ENCODE measurements at regions not wholly inside any gene's neighbourhood (a gene's known extent, or its start where the extent isn't known, plus 50 kb on each side); places are given as distances from the start of the nearest gene placed in this dataset.

DNA sequence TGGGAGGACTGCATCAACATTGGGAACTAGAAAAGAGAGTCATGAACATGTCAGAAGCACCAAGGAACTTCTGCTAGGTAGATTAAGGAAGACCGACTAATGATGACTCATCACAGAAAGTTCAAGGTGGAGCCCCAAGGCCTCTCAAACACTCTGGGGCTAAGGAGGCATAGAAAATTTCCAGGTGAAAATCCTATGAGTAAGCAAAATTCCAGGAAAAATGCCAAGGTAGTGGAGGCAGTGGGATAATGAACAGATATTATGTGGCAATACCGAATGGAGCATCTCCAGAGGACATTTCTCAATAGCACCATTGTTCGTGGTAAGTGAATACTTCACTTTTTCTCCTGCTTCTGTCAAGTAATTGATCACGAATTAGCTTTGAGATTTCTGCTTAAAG lies 336.5 kb downstream of the MZT1 start:
- no peak overlapping the region for H3K9ac ChIP-seq
- no peak overlapping the region for H3K4me3 ChIP-seq (ENCODE audit: low read depth in 2 of 2, low read length in 1 of 2)
- no peaks in the 10 kb centered on the region for H3K9me2 ChIP-seq
- DNase-seq = no peak
- no peaks in the 10 kb centered on the region for H3F3A ChIP-seq (replicated peaks; ENCODE audit: insufficient read depth)
- 76% methylated on average over 4 of the region's 4 CpGs for WGBS (ENCODE audit: low lambda C conversion rate)
- H3K9me3 ChIP-seq = no peaks in the 10 kb centered on the region
- CTCF ChIA-PET = no interaction called here
- no peaks in the 10 kb centered on the region for H3K79me2 ChIP-seq (ENCODE audit: insufficient read depth)
- H4K20me1 ChIP-seq (ENCODE audit: insufficient read depth) = no peaks in the 10 kb centered on the region
- no peaks in the 10 kb centered on the region for H3K36me3 ChIP-seq (replicated peaks in 1 of 2; ENCODE audit: control insufficient read depth in 1 of 2, insufficient read depth in 2 of 2, low read length in 1 of 2)
- no peak overlapping the region for H3K4me2 ChIP-seq
- POLR2A ChIA-PET = no interaction called here
- no peaks in the 10 kb centered on the region for H3K27me3 ChIP-seq (ENCODE audit: insufficient read depth)
- no peaks in the 10 kb centered on the region for H3K4me1 ChIP-seq (ENCODE audit: control insufficient read depth in 1 of 2, insufficient read depth in 2 of 2, low read depth in 1 of 2, low read length in 1 of 2)
- H2AFZ ChIP-seq (ENCODE audit: low read depth) = no peak overlapping the region
- H3K27ac ChIP-seq (ENCODE audit: low read depth in 2 of 2, low read length in 1 of 2) = no peak overlapping the region
- TF ChIP-seq SMC3 (IDR thresholded peaks at IDR 0.05; ENCODE audit: low read depth, low read length) (no peak), GATA2 (CRISPR knock-in tag; IDR thresholded peaks at IDR 0.05) (no peak), RXRA (IDR thresholded peaks at IDR 0.05; ENCODE audit: borderline replicate concordance, low read depth) (no peak), NRF1 (IDR thresholded peaks at IDR 0.05; ENCODE audit: low read depth, low read length) (no peak), FOXJ3 (CRISPR knock-in tag; IDR thresholded peaks at IDR 0.05) (no peak), TEAD4 (IDR thresholded peaks at IDR 0.05; ENCODE audit: borderline replicate concordance, insufficient read depth) (no peak), NFIC (IDR thresholded peaks at IDR 0.05; ENCODE audit: borderline replicate concordance) (no peak), FOXM1 (IDR thresholded peaks at IDR 0.05; ENCODE audit: low read depth) (no peak), RFX5 (IDR thresholded peaks at IDR 0.05; ENCODE audit: low read length) (no peak), RCOR1 (IDR thresholded peaks at IDR 0.05; ENCODE audit: low read length) (no peak), EP300 (IDR thresholded peaks at IDR 0.05; ENCODE audit: borderline replicate concordance in 1 of 2, low read depth in 1 of 2, low read length in 1 of 2) (no peak), RAD21 (IDR thresholded peaks at IDR 0.05; ENCODE audit: low read length) (no peak), MXI1 (IDR thresholded peaks at IDR 0.05; ENCODE audit: low read depth, low read length) (no peak), GABPA (IDR thresholded peaks at IDR 0.05; ENCODE audit: low read depth) (no peak), FOSL2 (IDR thresholded peaks at IDR 0.05; ENCODE audit: borderline replicate concordance, low read depth) (no peak), EZH2phosphoT487 (IDR thresholded peaks at IDR 0.05; ENCODE audit: borderline replicate concordance, low read depth) (no peak)
- TF ChIP-seq, protein P1, sequence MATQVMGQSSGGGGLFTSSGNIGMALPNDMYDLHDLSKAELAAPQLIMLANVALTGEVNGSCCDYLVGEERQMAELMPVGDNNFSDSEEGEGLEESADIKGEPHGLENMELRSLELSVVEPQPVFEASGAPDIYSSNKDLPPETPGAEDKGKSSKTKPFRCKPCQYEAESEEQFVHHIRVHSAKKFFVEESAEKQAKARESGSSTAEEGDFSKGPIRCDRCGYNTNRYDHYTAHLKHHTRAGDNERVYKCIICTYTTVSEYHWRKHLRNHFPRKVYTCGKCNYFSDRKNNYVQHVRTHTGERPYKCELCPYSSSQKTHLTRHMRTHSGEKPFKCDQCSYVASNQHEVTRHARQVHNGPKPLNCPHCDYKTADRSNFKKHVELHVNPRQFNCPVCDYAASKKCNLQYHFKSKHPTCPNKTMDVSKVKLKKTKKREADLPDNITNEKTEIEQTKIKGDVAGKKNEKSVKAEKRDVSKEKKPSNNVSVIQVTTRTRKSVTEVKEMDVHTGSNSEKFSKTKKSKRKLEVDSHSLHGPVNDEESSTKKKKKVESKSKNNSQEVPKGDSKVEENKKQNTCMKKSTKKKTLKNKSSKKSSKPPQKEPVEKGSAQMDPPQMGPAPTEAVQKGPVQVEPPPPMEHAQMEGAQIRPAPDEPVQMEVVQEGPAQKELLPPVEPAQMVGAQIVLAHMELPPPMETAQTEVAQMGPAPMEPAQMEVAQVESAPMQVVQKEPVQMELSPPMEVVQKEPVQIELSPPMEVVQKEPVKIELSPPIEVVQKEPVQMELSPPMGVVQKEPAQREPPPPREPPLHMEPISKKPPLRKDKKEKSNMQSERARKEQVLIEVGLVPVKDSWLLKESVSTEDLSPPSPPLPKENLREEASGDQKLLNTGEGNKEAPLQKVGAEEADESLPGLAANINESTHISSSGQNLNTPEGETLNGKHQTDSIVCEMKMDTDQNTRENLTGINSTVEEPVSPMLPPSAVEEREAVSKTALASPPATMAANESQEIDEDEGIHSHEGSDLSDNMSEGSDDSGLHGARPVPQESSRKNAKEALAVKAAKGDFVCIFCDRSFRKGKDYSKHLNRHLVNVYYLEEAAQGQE (IDR thresholded peaks at IDR 0.05; ENCODE audit: low read depth, low read length) = no peak
- TF ChIP-seq, protein P2, sequence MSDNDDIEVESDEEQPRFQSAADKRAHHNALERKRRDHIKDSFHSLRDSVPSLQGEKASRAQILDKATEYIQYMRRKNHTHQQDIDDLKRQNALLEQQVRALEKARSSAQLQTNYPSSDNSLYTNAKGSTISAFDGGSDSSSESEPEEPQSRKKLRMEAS (IDR thresholded peaks at IDR 0.05; ENCODE audit: low read depth) = no peak
- TF ChIP-seq, protein P3, sequence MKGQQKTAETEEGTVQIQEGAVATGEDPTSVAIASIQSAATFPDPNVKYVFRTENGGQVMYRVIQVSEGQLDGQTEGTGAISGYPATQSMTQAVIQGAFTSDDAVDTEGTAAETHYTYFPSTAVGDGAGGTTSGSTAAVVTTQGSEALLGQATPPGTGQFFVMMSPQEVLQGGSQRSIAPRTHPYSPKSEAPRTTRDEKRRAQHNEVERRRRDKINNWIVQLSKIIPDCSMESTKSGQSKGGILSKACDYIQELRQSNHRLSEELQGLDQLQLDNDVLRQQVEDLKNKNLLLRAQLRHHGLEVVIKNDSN (IDR thresholded peaks at IDR 0.05; ENCODE audit: borderline replicate concordance, low read depth) = no peak
- TF ChIP-seq, protein P4, sequence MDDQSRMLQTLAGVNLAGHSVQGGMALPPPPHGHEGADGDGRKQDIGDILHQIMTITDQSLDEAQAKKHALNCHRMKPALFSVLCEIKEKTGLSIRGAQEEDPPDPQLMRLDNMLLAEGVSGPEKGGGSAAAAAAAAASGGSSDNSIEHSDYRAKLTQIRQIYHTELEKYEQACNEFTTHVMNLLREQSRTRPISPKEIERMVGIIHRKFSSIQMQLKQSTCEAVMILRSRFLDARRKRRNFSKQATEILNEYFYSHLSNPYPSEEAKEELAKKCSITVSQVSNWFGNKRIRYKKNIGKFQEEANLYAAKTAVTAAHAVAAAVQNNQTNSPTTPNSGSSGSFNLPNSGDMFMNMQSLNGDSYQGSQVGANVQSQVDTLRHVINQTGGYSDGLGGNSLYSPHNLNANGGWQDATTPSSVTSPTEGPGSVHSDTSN (IDR thresholded peaks at IDR 0.05) = no peak

Measured in SK-N-SH (cell line).